A549 (cell line): ENCODE measurements at regions not wholly inside any gene's neighbourhood (a gene's known extent, or its start where the extent isn't known, plus 50 kb on each side); places are given as distances from the start of the nearest gene placed in this dataset.

Experiments used
- CHD4 ChIP-seq: fragments of 200-600 bp; sonication (generic); IDR thresholded peaks from 2 replicates; pipeline ENCODE4 v1.6.1; 2016; ENCODE audit warnings: antibody characterized with exemption, mild to moderate bottlenecking, borderline replicate concordance
- EP300 ChIP-seq, 2 experiments: fragments of >200 bp; sonication (Bioruptor Twin); formaldehyde crosslinking; IDR thresholded peaks; 2 replicates in 1 of 2; 3 replicates in 1 of 2; pipeline ENCODE4 v1.6.1; 2016 to 2017
- ESRRA ChIP-seq: fragments of 150-350 bp; IDR thresholded peaks from 2 replicates; pipeline ENCODE4 v1.6.1; 2014; ENCODE audit warnings: mild to moderate bottlenecking, low read length, borderline replicate concordance
- FOSL2 ChIP-seq, 2 experiments: fragments of 450-650 bp in 1 of 2; fragments of >200 bp in 1 of 2; sonication (Bioruptor Twin) in 1 of 2; formaldehyde crosslinking; IDR thresholded peaks; 2 replicates each; pipeline versions ENCODE4 v1.5.0 to v1.6.1; 2016 to 2020; ENCODE audit warnings: mild to moderate bottlenecking in 1 of 2, moderate library complexity in 1 of 2
- RCOR1 ChIP-seq: fragments of 150-350 bp; IDR thresholded peaks from 2 replicates; pipeline ENCODE4 v1.6.1; 2014; ENCODE audit warnings: antibody characterized with exemption, low read length, low read depth
- TF ChIP-seq, protein P1 (sequence below): fragments of >200 bp; sonication (Bioruptor Twin); formaldehyde crosslinking; IDR thresholded peaks from 3 replicates; pipeline ENCODE4 v1.5.1; 2016
- TF ChIP-seq, protein P2 (sequence below): fragments of 450-650 bp; IDR thresholded peaks from 2 replicates; pipeline ENCODE4 v1.6.1; 2014; ENCODE audit warnings: antibody characterized with exemption

DNA sequence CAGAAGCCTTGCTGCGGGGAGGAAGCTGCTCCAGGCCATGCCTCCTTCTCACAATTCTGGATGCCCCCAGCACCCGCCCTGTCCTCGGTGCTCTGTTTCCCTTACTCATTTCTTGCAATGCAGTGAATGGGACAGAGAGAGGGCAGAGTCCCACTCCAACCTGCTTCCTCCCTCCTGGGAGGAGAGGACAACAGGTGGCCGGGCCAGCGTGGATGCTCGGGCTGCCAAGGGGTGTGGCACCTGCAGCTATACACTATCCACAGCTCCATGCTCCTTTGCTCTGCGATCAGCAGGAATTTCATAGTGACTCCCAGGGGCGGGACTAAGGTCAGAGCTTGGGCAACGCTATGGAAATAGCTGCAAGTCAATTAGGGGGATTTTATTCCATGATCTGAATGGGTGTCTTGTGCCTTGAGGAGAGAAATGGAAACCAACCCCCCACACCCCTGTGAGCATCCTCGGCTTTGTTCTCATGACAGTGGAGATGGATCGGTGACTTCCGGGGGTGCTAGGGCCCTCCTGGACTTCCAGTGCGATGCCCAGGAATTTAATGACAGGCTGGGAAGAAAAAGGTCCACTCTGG, 192.5 kb downstream of the MYLK4 start:
- TF ChIP-seq, protein P1, sequence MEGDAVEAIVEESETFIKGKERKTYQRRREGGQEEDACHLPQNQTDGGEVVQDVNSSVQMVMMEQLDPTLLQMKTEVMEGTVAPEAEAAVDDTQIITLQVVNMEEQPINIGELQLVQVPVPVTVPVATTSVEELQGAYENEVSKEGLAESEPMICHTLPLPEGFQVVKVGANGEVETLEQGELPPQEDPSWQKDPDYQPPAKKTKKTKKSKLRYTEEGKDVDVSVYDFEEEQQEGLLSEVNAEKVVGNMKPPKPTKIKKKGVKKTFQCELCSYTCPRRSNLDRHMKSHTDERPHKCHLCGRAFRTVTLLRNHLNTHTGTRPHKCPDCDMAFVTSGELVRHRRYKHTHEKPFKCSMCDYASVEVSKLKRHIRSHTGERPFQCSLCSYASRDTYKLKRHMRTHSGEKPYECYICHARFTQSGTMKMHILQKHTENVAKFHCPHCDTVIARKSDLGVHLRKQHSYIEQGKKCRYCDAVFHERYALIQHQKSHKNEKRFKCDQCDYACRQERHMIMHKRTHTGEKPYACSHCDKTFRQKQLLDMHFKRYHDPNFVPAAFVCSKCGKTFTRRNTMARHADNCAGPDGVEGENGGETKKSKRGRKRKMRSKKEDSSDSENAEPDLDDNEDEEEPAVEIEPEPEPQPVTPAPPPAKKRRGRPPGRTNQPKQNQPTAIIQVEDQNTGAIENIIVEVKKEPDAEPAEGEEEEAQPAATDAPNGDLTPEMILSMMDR = no peak
- TF ChIP-seq ESRRA = no peak
- TF ChIP-seq RCOR1 = no peak
- TF ChIP-seq CHD4 = no peak
- TF ChIP-seq FOSL2 (IDR thresholded peaks at IDR 0.05) = no peak
- no peak for TF ChIP-seq FOSL2 (CRISPR knock-in tag; IDR thresholded peaks at IDR 0.05)
- TF ChIP-seq EP300 (IDR thresholded peaks at IDR 0.05) = no peak
- TF ChIP-seq, protein P2, sequence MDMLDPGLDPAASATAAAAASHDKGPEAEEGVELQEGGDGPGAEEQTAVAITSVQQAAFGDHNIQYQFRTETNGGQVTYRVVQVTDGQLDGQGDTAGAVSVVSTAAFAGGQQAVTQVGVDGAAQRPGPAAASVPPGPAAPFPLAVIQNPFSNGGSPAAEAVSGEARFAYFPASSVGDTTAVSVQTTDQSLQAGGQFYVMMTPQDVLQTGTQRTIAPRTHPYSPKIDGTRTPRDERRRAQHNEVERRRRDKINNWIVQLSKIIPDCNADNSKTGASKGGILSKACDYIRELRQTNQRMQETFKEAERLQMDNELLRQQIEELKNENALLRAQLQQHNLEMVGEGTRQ = no peak
